Hematopoietic multipotent progenitor cell treated with erythropoietin and hydrocortisone succinate and interleukin-3 and kit ligand, for 4 days (in vitro differentiated cells): ENCODE measurements at regions not wholly inside any gene's neighbourhood (a gene's known extent, or its start where the extent isn't known, plus 50 kb on each side); places are given as distances from the start of the nearest gene placed in this dataset.

Experiments
- DNase-seq: peaks from one replicate; pipeline ENCODE4 v3.0.0-alpha.2; 2015

DNA sequence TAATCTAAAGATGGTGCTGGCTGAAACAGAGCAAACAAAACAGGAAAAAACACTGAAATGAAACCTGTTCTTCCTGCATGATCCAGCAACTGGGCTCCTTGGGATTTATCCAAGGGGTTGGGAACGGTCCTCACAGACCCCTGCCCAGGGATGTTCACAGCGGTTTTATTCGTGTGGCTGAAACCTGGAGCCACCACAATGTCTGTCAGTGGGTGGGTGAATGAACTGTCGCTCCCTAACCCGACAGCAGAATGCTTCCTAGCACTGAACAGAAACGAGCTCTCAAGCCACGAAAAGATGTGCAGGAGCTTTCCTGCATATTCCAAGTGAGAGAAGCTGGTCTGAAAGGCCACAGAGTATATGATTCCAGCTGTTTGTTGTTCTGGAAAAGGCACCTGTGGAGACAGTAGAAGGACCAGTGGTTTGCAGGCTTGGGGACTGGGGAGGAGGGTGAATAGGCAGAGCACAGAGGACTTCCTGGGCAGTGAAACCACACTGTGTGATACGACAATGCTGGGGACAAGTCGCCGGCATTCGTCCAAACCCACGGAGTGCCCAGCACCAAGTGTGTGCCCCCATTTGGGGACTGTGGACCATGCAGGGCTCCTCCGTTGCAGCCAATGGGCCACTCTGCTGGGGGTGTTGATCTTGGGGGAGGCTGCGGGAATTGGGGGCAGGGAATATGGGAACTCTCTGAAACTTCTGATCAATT lies 73.9 kb downstream of the TEX29 start:
- no peak for DNase-seq

DNA sequence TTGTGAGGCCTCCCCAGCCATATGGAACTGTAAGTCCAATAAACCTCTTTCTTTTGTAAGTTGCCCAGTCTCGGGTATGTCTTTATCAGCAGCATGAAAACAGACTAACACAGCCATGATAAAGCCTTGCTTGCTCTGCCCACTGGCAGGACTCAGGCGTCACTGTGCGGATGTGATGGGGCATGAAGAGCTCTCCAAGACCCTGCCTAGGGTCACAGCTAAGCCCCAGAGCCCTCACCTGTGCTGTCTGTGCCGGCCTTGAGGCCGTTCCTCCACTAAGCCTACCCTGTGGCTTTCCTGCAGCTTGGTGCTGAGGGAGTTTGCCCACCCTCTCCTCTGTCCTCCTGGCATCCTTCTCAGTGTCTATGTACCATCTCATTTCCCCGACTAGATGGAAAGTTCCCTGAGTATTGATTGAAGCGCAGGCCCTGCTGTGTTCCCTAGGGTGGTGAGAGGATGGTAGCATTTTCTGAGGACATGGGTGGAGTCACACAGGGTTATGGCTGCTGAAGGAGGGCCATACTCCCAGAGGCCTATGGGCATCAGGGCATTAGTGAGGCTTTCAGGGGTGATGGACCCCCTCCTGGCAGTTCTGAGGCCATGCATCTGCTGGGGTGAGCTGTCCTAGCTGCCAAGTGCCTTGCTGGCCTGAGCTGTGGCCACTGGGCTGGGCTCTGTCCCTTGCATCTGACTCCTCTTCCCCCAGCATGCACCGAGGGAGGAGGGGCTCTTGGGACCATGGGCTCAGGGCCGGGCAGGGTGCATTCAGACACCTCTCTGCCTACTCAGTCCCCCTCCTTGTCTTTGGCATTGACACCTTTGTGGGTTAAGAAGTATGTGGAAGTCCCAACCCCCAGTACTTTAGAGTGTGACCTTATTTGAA lies 75.3 kb downstream of the TEX29 start:
- DNase-seq: no peak

DNA sequence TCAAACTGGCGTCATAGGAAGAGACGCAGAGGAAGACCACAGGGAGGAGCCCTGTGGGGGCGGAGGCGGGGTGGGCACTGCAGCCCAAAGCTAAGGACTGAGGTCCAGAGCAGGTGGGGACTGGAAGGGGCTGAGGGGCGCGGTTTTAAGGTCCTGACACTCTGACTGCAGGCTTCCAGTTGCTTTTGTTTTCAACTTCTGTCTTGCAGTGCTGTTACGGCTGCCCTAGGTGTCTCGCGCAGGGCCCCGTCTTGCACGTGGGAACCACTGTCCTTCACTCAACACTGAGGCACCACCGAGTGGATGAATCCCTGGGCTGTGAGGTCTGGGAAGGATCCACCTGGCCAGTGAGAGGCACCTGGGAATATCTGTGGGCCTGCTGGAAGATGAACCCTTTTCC lies 76.0 kb downstream of the TEX29 start:
- DNase-seq: no peak

DNA sequence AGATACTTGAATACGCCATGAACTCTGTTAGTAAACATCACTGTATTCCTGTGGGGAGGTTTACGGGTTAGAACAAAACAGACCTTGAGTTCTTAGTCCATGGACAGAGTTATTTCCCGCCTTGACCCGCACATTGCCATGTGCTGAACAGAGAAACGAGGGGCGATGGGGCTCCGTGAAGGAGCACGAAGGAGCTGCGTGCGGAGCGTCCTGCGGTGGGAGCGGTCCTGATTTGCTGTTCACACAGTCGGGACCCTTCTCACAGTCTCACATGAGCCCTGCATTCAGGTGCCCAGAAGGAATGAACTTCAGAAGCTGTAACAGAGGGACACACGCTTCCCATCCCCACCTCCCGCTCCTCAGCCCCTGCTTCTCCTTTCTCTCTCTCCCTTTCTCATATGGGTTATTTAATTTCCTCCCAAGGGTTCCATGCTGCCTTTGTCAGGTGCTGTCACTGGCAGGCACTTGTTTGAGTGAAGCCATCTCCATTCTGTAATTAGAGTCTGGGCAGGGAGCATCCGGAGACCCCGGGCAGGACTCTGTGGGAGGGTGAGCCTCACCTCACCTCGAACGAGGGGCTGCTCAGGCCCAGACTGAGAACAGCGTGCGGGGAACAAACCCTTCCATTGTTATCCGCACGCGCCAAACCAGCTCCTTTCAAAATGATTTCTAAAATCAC lies 76.9 kb downstream of the TEX29 start:
- DNase-seq: no peak

DNA sequence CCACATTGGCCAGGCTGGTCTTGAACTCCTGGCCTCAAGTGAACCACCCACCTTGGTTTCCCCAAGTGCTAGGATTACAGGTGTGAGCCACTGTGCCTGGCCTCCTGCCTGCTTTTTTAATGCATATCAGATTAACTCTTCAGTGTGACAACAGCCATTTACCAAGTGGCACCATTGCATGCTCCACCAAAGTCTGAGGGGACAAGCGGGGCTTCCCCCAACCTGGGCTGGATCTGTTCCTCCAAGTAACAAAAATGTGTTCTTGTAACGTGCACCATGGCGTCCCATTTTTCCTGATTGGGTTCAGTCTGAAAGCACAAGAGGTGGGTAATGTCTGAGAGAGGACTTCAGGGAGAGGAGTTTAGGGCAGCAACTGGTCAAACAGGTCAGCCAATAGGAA lies 77.8 kb downstream of the TEX29 start:
- DNase-seq: no peak

DNA sequence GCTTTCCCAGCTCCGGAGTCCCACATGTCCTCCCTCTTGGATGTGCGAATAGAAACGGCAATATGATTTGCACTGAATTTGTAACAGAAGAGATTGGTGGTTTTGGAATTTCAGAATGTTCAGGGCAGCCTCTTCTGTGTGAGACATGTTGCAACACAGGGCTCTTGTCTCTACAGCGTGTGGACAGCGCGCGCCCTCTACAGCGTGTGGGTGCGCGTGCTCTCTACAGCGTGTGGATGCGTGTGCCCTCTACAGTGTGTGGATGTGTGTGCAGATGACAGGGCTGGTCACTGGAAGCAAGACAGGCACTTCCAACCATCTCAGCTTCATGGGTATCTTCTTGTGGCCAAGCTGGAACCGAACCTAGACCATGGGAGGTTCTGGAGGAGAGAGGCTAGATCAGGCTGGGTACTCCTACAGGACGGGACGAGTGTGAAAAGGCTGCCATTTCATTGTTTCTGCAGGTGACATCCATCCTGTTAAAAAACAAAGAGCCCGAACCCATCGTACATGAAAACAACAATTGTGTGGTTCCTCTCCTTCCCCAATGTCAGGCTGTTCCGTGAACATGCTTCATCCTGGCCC lies 78.4 kb downstream of the TEX29 start:
- no peak for DNase-seq

DNA sequence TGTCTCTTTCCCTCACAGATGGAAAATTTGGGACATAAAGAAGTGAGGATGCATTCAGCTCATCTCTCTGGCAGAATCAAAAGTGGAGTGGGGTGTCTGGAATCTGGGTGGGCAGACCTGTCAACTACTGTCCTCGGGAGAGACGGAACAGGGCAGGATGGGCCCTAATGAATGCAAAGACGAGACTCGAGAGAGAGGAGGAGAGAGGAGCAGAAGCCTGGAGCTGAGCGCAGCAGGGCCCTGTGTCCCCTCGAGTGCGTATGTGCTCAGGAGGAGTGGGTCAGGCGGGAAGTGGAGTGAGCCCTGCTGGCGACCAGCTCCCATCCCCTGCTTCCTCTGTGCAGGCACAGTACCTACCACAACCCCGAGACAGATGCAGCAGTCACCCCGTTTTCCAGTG lies 78.9 kb downstream of the TEX29 start:
- DNase-seq: no peak

DNA sequence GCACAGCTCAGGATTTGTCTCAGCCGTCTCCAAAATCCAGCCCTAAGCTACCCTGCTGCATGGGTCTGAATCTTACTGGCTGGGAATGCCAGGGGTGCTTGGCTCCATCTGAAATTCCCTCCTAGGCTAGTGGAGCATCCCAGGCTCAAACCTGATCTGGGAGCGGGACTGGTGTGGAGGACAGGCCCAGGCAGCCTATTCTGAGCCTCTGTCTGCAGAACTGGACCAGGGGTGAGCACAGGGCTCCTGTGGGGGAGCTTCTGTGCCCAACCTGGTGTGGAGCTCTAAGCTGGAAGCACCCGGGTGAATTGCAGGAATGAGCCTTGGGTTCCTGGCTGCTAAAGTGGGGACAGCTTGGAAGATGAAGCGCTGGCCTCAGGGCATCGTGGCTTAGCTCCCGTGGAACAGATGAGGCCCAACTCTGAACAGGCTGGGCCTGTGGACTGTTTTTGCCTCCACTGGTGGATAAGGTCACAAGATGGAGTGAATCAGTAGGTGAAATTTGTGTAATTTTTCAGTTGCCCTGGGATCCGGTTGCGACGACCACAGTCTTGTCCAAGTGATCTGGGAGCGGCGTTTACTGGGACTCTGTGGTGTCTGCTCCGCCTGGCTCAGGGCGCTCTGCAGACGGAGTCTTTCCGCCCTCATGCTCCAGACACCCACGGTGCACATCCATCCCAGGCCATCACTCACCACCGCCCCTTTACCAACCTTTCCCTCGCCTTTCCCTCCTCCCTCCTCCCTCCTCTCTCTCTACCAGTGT lies 79.5 kb downstream of the TEX29 start:
- DNase-seq: no peak

DNA sequence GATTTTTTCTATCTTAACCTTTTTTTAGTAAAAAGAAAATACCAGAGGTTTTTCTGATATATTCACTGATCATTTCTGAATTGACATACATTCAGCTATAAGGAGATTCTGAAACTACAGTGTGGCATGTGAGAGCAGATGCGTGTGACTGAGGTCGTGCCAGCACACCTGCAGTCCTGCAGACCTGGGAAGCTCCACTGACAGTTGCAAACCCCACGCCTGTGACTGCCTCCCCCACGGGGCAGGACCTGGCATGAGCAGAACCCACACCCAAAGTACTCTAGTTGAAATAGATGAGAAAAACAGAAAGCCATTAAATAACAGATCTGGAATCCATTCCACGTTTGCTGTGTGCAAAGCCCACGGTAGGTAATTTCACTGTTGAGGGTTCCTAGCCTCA lies 80.7 kb downstream of the TEX29 start:
- DNase-seq: no peak

DNA sequence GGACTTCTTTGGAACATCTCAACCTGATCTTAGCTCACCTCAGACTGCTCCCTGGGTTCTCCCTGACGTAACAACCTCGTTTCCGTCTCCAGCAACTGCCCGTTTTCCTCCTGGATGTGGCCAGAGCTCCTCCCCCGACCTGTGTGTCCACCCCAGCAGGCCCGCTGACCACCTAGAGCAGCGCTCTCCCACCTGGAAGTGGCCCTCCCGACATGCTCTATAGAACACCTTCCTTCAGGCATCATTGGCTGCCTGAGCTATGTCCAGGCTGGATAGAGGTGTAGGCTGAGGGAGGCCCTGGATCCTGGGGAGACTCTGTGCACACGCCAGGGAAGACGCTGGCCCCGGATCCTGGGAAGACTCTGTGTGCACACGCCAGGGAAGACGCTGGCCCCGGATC lies 81.3 kb downstream of the TEX29 start:
- no peak for DNase-seq

DNA sequence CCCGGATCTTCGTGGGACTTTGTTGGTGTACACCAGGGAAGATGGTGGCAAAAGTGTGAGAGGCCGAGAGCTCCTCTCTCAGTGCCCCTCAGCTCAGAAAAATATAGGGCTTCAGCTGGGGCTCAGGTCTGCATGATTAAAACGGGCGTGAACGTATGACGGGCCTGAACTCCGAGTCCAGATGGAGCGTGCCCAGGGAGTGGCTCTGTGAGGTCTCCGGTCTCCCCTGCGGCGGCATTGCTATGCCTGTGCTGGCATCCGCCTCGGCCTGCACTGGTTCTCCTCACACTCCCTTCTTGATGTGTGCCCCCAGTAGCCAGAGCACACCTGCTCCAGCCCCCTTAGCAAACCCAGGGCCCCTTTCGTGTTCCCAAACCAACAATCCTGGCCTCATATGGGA lies 82.0 kb downstream of the TEX29 start:
- DNase-seq: no peak

DNA sequence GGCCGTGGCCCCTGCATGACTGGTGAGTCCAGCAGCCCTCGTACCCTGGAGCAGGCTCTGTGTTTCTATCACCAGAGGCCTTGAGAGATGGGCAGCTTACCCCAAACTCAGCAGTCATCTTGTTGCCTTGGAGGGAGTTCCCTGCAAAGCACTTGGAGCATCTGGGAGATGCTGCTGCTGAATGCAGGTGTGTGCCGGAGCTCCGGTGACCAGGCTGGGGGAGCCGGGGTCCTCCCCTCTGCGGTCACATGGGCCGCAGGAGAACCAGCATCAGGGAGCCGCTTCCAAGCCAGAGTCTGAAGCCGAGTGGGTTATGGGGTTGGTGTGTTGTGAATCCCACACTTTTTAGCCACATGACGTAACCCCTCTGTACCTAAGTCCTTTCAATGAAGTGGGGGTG lies 82.8 kb downstream of the TEX29 start:
- DNase-seq: no peak

DNA sequence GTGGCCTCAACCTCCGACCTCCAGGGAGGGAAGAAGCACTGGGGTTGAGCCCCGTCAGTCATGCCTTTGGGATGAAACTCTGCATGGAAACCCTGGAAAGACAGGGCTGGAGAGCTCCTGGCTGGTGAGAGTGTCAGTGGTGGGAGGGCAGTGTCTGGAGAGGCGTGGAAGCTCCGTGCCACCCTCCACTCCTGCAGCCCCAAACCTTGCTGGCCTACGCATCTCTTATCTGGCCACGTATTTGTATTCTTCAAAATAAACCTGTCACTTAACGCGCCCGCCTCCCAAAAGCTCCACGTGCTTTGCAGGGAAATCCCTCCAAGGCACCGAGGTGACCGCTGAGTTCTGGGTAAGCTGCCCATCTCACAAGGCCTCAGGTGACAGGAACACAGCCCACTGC lies 84.3 kb downstream of the TEX29 start:
- DNase-seq: no peak

DNA sequence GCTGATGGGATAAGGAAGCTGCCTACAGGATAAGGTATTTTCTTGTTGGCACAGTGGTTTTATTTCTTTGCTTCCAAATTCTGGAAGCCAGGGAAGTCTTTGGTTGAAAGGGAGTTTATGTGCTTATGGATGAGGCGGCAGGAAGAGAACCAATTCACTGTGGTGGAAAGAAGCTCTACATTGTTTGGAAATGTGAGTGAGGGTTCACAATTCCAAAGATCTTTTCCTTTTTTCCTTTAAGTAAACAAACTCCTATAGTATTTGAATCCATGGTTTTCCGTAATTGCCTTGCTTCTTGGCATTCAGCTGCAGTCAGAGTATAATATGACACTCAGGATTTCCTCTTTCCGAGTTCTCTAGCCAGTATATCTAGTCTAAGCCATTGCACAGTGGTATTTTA lies 86.2 kb downstream of the TEX29 start:
- DNase-seq: no peak

DNA sequence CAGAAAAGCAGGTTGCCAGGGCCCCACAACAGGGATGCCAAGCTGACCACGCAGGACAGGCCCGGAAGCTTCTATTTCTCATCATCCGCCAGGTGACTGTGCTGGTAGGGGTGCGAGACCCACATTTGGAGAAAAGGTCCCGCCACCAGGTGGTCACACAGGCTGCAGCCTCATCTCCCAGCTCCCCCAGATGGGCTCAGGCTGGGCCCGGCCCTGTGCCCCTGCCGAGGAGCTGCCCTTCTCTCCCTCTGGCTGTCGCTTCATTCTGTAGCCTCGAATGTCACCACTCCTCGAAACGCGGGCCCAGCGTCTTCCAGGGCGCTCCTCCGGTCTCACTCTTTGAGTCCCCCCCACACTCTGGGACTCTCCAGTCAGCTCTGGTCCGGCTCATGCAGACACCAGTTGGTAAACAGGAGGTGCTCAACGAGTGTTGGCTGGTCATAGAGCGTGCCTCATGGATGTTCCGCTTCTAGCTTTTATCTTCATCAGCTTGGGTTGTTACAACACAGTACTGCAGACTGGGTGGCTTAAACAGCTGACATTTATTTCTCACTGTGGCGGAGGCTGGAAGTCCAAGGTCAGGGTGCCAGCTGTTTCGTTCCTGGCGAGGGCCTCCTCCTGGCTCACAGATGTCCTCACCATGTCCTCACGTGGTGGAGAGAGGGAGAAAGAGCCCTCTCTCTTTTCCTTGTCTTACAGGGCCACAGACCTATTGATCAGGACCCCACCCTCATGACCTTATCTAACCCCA lies 87.1 kb downstream of the TEX29 start:
- no peak for DNase-seq

DNA sequence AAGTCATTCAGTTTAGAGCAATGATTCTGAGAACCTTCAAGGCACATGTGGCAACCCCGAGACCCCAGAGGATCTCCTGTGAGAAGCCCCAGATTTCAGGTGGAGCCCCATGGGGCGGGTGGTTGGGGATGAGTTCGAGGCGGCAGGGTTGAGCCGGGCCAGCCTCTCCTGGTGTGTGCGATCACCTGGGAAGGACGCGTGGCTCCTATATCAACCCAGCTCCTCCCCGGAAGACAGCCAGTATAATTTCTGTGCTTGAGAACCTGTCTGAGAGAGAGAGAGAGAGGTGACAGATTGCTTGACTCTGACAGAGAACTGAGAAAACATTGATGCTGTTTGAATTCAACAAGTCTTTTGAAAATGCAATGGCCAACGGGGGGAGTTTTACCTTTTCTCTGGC lies 89.0 kb downstream of the TEX29 start:
- DNase-seq: no peak

DNA sequence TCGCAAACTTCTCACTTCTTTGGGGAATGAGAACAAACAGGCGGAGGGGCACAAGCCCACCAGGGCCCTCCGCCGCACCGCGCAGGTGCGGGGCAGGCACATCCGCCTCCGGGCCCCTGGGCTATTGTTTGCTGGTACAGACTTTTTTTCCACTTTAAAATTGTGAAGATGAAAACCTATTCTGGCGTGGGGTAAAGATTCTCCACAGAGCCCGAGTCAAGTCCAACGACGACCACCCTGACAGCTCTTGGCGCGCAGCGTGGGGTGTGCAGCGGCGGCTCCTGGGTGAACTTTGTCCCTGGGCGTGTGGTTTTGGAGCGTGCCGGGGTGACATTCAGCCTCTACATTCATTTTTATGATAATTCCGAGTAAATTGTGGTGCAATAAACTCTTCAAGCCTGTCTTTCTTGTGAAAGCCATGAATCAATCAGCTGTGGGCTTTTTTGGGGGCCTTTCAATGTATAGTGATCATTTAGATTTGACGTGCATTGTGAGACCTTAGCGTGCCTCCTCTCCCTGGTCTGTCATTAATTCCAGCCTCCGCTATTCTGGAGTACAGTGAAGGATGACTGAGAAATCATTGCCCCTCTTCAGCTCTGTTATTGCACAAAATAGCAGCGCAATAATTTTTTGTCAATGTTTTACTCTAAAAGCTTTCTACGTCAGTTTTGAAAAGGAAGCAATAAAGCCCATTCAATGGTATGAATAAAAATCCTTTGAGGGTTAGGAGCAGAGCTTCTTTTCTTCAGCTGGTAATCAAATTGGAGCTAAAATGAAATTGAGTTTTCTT lies 90.0 kb downstream of the TEX29 start:
- DNase-seq: no peak

DNA sequence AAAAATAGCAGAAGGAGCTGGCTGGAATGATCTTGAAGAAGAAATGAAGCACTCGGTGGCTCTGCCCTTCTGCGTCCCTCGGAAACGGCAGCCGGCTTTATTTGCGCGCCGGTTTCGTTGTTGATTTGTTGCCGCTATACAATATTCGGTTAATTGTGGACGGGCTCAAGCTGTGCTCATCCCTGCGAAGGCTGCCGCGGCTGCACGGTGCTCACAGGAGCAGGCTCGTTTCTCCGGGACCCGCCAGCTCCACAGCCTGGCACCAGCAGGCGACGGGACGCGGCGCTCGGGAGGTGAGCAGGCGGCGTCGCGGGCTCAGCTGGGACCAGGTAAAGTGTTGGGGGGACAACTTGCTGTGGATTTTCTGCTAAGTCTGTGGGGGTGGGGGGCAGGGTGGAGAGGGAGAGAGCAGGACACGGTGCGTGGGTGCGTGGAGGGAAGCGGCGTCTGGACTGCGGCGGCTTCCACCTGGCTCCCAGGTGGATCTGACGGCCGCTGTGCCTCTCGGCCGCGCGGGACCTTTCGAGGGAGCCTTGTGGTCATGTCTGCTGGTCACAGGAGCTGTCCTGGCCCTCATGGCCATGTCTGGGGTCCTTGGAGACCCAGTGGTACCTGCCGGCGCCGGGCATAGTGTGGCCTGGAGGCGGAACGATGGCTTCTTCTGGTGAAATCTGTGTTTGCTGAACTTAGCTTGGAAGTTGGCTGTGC lies 90.9 kb downstream of the TEX29 start:
- DNase-seq: no peak

DNA sequence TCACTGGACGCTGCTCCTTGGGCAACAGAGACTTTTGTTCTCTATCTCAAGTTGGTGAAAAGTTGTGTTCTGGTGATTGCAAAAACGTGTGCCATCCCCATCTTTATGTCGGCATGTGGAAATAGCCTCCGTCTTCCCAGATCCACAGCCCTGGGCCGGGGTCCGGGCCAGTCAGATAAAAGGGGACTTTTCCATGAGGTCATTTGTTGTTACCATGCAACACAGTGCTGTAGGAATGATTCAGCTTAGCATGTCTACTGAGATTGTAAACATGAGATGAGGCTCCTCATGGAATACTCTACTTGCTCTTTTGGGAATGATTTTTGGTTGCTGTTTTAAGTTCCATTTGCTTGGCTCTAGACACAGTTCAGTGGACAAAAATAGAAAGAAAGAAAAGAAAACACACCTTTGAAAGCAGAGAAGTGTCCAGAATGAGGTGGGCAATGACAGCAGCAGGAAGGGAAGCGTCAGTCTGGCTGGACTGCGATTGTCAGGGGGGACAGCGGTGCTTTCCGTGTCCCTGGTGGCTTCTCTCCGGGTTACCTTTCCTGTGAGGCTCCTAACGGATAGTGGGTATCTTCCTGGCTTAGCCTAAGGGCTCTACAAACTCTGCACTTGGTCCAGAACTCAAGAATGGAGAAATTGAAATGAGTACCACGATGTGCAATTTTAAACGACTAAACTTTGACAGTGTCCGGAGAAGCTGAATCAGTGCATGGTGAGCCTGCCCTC lies 91.6 kb downstream of the TEX29 start:
- no peak for DNase-seq
